SU-DHL-6 (cell line): ENCODE measurements at regions not wholly inside any gene's neighbourhood (a gene's known extent, or its start where the extent isn't known, plus 50 kb on each side); places are given as distances from the start of the nearest gene placed in this dataset.

ENCODE experiments used
- H2AFZ ChIP-seq: fragments of 200-600 bp; sonication (generic); 2 replicates; pipeline ENCODE4 v1.6.1; 2014; ENCODE audit warnings: low read depth, mild to moderate bottlenecking, moderate library complexity, mixed read lengths, antibody characterized with exemption, low read length; ENCODE audit not compliant: severe bottlenecking
- H3F3A ChIP-seq: fragments of 200-600 bp; shearing (Covaris generic); 2 replicates; pipeline ENCODE4 v1.6.0; 2016; ENCODE audit warnings: antibody characterized with exemption, mild to moderate bottlenecking; ENCODE audit not compliant: insufficient read depth
- H3K27ac ChIP-seq: fragments of 200-600 bp; sonication (generic); 2 replicates; pipeline ENCODE4 v1.5.1; 2016; ENCODE audit warnings: low read depth, mild to moderate bottlenecking, low read length, moderate library complexity, mixed read lengths
- H3K27me3 ChIP-seq: fragments of 200-600 bp; sonication (generic), shearing (Covaris generic); 2 replicates; pipeline ENCODE4 v1.6.0; 2014; ENCODE audit warnings: mild to moderate bottlenecking, low read length
- H3K36me3 ChIP-seq: fragments of 200-600 bp; sonication (generic); 2 replicates; pipeline ENCODE4 v1.6.1; 2014; ENCODE audit warnings: mild to moderate bottlenecking, low read length, mixed read lengths
- H3K4me2 ChIP-seq: fragments of 300-600, 200-600 bp; shearing (Covaris generic), sonication (generic); 2 replicates; pipeline ENCODE4 v1.6.0; 2014; ENCODE audit warnings: low read length, low read depth, mild to moderate bottlenecking; ENCODE audit not compliant: poor library complexity, severe bottlenecking
- H3K4me3 ChIP-seq: fragments of 200-600 bp; sonication (generic); 2 replicates; pipeline ENCODE4 v1.5.1; 2014; ENCODE audit warnings: antibody characterized with exemption, low read length, mild to moderate bottlenecking, mixed read lengths; ENCODE audit not compliant: insufficient read depth, poor library complexity, severe bottlenecking
- H3K79me2 ChIP-seq: fragments of 200-600 bp; sonication (generic); 2 replicates; pipeline ENCODE4 v1.6.1; 2014; ENCODE audit warnings: mild to moderate bottlenecking, low read length, moderate library complexity; ENCODE audit not compliant: insufficient read depth
- H3K9ac ChIP-seq: fragments of 200-600 bp; sonication (generic); 2 replicates; pipeline ENCODE4 v1.7.0; 2014; ENCODE audit warnings: mild to moderate bottlenecking, low read length
- H3K9me2 ChIP-seq: fragments of 200-600 bp; sonication (generic); replicated peaks from 2 replicates; pipeline ENCODE4 v1.6.1; 2014; ENCODE audit warnings: low read length; ENCODE audit not compliant: insufficient read depth
- H3K9me3 ChIP-seq: fragments of 200-600 bp; sonication (generic); 2 replicates; pipeline ENCODE4 v1.6.1; 2014; ENCODE audit warnings: low read length, mixed read lengths; ENCODE audit not compliant: insufficient read depth
- H4K20me1 ChIP-seq: fragments of 200-600 bp; sonication (generic); 2 replicates; pipeline ENCODE4 v1.6.1; 2014; ENCODE audit warnings: low read depth, mild to moderate bottlenecking, antibody characterized with exemption, low read length, moderate library complexity, mixed read lengths
- CTCF ChIP-seq: fragments of 200-600 bp; sonication (generic); IDR thresholded peaks from one replicate; pipeline ENCODE4 v1.5.1; 2017; ENCODE audit warnings: antibody characterized with exemption, mild to moderate bottlenecking, low read length, moderate library complexity; ENCODE audit not compliant: insufficient read depth, poor library complexity, severe bottlenecking
- EZH2phosphoT487 ChIP-seq: fragments of 200-600 bp; sonication (generic), shearing (Covaris generic); conservative IDR thresholded peaks from 2 replicates; pipeline ENCODE4 v1.6.1; 2018; ENCODE audit warnings: mild to moderate bottlenecking, antibody characterized with exemption, low read length, moderate library complexity, mixed read lengths

DNA sequence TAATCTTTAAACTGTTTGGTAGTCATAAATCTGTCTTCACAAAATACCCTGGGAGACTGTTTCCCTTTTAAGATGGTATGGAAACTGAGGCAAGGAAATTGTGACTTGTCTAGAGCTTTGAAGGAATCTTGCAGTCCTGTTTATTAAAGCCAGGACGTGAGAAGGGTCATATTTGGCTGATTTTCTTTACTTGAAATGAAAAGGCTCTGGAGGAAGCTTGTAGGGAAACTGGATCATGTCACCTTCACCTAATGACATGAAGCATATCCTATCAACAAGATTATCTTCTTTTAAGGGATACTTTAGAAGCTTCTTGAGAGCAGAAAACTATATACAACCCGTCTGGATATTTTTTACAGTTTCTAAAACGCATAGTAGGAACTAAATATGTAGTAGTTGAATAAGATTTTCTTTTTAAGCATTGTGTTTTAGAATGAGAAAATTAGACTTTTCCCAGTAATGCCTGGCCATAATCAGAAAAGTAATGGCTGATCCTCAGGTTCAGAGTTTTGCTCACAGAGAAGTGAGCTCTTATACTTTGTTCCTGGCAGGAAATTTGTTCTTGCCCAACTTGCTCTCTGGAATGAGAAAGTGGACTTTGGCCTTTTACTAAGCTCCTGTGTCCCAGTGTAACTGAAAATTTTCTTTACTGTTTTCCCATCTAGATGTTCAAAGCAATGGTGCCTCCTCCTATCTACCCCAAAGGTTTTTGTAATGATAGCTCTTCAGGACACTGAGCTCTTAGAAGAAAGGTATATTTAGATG lies 136.8 kb upstream of the AFF2 start:
- H2AFZ ChIP-seq: no peak overlapping the region
- H3K9ac ChIP-seq: no peak overlapping the region
- no peaks in the 10 kb centered on the region for H3K9me3 ChIP-seq

GRCh38 chrX:148365233-148365632 lies 135.2 kb upstream of the AFF2 start:
- Histone ChIP-seq H3K9ac (no peak overlapping the region), H4K20me1 (no peaks in the 10 kb centered on the region)

More for the DNA sequence above, 136.8 kb upstream of the AFF2 start:
- Histone ChIP-seq H3K36me3 (no peaks in the 10 kb centered on the region), H3K4me3 (no peak overlapping the region), H3K4me2 (no peak overlapping the region), H3K27me3 (no peaks in the 10 kb centered on the region), H3K27ac (no peak overlapping the region), H3F3A (no peaks in the 10 kb centered on the region), H3K79me2 (no peaks in the 10 kb centered on the region), H4K20me1 (no peaks in the 10 kb centered on the region), H3K9me2 (no peaks in the 10 kb centered on the region)
- TF ChIP-seq EZH2phosphoT487 (no peak), CTCF (no peak)

DNA sequence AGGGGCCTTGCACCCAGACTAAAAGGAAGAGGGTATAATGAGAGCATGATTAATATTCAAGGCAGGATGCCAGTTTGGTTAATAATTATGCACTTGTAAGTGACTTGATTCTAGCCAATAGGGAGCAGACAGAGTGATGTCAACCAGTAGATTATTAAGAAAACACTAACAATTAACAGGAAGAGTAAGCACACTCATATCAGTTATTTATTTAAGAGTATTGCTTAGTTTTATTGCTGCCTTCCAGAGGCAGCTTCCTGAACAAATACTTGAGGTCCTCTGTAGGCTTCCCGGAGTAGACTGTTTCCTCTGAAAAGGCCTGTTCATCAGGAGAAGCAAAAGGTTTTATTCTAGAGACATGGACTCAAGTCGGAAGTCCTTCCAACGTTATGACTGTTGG lies 129.1 kb upstream of the AFF2 start:
- Histone ChIP-seq H3K9ac (no peak overlapping the region), H3K4me2 (no peak overlapping the region), H3F3A (no peaks in the 10 kb centered on the region), H2AFZ (no peak overlapping the region), H3K27me3 (no peaks in the 10 kb centered on the region), H3K9me3 (no peaks in the 10 kb centered on the region), H3K9me2 (no peaks in the 10 kb centered on the region), H3K79me2 (no peaks in the 10 kb centered on the region), H3K27ac (no peak overlapping the region), H4K20me1 (no peaks in the 10 kb centered on the region), H3K36me3 (no peaks in the 10 kb centered on the region), H3K4me3 (no peak overlapping the region)
- TF ChIP-seq CTCF (no peak), EZH2phosphoT487 (no peak)

More at GRCh38 chrX:148365233-148365632, 135.2 kb upstream of the AFF2 start:
- H3F3A ChIP-seq: no peaks in the 10 kb centered on the region
- H3K27ac ChIP-seq: no peak overlapping the region
- no peak overlapping the region for H3K4me3 ChIP-seq
- H3K9me2 ChIP-seq: no peaks in the 10 kb centered on the region
- no peak overlapping the region for H2AFZ ChIP-seq
- H3K36me3 ChIP-seq: no peaks in the 10 kb centered on the region
- H3K27me3 ChIP-seq: no peaks in the 10 kb centered on the region
- TF ChIP-seq EZH2phosphoT487 (no peak), CTCF (no peak)
- H3K4me2 ChIP-seq: no peak overlapping the region
- no peaks in the 10 kb centered on the region for H3K79me2 ChIP-seq
- H3K9me3 ChIP-seq: no peaks in the 10 kb centered on the region
